Right lobe of liver (tissue), 6 donors: ENCODE measurements at regions not wholly inside any gene's neighbourhood (a gene's known extent, or its start where the extent isn't known, plus 50 kb on each side); places are given as distances from the start of the nearest gene placed in this dataset.
A peak's percentile ranks its signal among the peaks of the same experiment; 100 is the strongest.

Experiments
- ATAC-seq, 4 donors: fragments of 200-7000 bp; cut with Tn5 transposase; one replicate each; pipeline ENCODE4 v1.9.1; 2020; ENCODE audit warnings: mild to moderate bottlenecking in 4 of 4, moderate library complexity in 4 of 4
- DNase-seq, 3 donors: peaks; one replicate each; pipeline ENCODE4 v3.0.0-alpha.2; 2020
- H3K27ac ChIP-seq, 3 donors: fragments of 200-600 bp; one replicate each; pipeline ENCODE4 v1.8.0; 2022
- H3K27me3 ChIP-seq, 2 donors: fragments of 200-600 bp; one replicate each; pipeline ENCODE4 v1.8.0; 2022
- H3K36me3 ChIP-seq, 4 donors: fragments of 200-600 bp; sonication (generic) in 1 of 4; one replicate each; pipeline versions ENCODE4 v1.5.1 to v1.8.0; 2017 to 2022; ENCODE audit warnings: control low read depth in 1 of 4
- H3K4me1 ChIP-seq, 4 donors: fragments of 200-600 bp; sonication (generic) in 1 of 4; one replicate each; pipeline versions ENCODE4 v1.5.1 to v1.8.0; 2017 to 2022; ENCODE audit warnings: control low read depth in 1 of 4
- H3K4me3 ChIP-seq, 3 donors: fragments of 200-600 bp; one replicate each; pipeline ENCODE4 v1.8.0; 2022
- H3K9me3 ChIP-seq, 4 donors: fragments of 200-600 bp; sonication (generic) in 1 of 4; one replicate each; pipeline versions ENCODE4 v1.5.1 to v1.8.0; 2017 to 2022; ENCODE audit warnings: control low read depth in 1 of 4
- CTCF ChIP-seq, 4 donors: fragments of 200-600 bp in 3 of 4; fragments of 450-650 bp in 1 of 4; IDR thresholded peaks; one replicate each; pipeline versions ENCODE4 v1.5.1 to v1.8.0; 2016 to 2022; ENCODE audit warnings: antibody characterized with exemption in 4 of 4, mild to moderate bottlenecking in 2 of 4
- POLR2A ChIP-seq: fragments of 450-650 bp; IDR thresholded peaks from one replicate; pipeline ENCODE4 v1.6.1; 2017; ENCODE audit warnings: antibody characterized with exemption, mild to moderate bottlenecking
- WGBS: methylation state at CpG from one replicate; pipeline ENCODE4 v1.1.6; 2018; ENCODE audit warnings: low coverage, low lambda C conversion rate; ENCODE audit not compliant: insufficient coverage; ENCODE audit errors: missing lambda C conversion rate; 5-methylcytosine and 5-hydroxymethylcytosine counted together
- intact Hi-C, 2 donors: fragments of 100-400 bp; cut with DNase I; formaldehyde crosslinking; loops; one replicate each; pipeline versions ENCODE4 v1.11.2 to v1.14.1; 2022
- donor health status: DM: no; HTN: yes; CAD: no.
- donor health status: DM: no; HTN: no; CAD: no.
- donor health status: DM: no; HTN: no; CAD: no.
- donor health status: DM: no; HTN: yes; CAD: no.
- donor health status: DM: no; HTN: yes; CAD: no.

DNA sequence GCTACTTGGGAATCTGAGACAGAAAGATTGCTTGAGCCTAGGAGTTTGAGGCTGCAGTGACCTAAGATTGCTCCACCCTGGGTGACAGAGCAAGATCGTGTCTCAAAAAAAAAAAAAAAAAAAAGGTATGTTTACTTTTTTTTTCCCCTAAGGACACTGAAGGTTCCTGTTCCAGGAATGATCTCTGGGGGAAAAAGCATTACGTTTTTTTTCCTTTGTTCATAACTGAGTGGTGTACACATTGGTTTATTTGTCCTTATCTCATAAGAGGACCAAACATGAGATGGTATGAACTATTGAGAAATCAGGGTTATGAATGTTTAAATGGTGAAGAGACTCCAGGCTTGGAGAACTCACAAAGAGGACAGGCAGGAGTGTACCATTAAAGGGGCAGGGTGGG is 120.4 kb upstream of the IL1RAPL2 start:
- no peak for DNase-seq
- no peak overlapping the region for H3K27ac ChIP-seq
- intact Hi-C loops, result no loop called here
- no peak for ATAC-seq
- peaks cover 0 to 4% of the 10 kb centered on the region in 2 donors for H3K27me3 ChIP-seq
- TF ChIP-seq CTCF (IDR thresholded peaks at IDR 0.05) (no peak), POLR2A (no peak)
- H3K36me3 ChIP-seq, result no peaks in the 10 kb centered on the region
- no peaks in the 10 kb centered on the region for H3K9me3 ChIP-seq
- no peak overlapping the region for H3K4me3 ChIP-seq
- H3K4me1 ChIP-seq, result no peaks in the 10 kb centered on the region
- WGBS, result 40% methylated on average over 2 of the region's 2 CpGs

DNA sequence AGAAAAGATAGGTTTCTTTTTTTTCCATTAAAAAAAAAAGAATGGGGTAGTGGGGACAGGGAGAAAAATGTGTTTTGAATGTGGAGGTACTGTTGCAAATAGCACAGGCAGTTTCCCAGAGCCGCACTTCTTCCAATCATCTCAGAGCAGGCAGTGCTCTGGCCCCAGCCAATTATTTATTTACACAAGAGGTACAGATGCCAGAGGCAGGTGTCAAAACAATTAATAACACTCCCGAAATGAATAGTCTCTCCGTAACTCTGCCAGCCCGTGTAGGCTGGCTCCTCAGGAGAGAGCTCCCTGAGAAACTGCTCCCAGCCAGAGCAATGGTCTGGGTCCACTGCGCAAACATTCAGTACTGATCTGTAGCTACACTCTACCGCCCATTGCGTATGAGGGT is 130.8 kb upstream of the IL1RAPL2 start:
- H3K4me3 ChIP-seq, result no peak overlapping the region
- TF ChIP-seq POLR2A (no peak), CTCF (IDR thresholded peaks at IDR 0.05) (no peak)
- no peak overlapping the region for H3K27ac ChIP-seq
- 66% methylated on average over 4 of the region's 7 CpGs for WGBS
- ATAC-seq, result no peak
- H3K4me1 ChIP-seq, result no peaks in the 10 kb centered on the region
- no peak for DNase-seq
- peaks cover 0 to 10% of the 10 kb centered on the region in 2 donors for H3K27me3 ChIP-seq
- H3K36me3 ChIP-seq, result no peaks in the 10 kb centered on the region
- intact Hi-C loops, result no loop called here
- no peaks in the 10 kb centered on the region for H3K9me3 ChIP-seq

DNA sequence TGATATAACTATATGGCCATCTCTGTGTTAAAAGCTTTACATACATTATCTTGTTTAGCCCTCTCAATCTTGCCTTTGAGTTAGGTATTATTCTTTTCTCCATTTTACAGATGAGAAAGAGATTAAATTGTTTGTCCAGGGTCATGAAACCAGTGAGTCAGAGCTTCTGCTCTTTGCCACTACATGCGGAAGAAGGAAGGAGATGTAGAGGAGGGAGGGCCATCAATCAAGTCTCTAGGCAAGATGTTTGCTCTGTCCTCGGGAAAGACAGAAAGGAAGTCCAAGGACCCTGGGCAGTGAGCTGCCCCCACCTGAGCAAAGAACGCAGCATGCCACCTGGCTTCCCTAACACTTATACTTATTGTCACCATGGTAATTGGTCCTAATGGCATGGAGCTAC is 133.7 kb upstream of the IL1RAPL2 start:
- Histone ChIP-seq H3K4me3 (no peak overlapping the region), H3K27ac (no peak overlapping the region), H3K27me3 (peaks cover 0 to 10% of the 10 kb centered on the region in 2 donors), H3K36me3 (no peaks in the 10 kb centered on the region), H3K4me1 (no peaks in the 10 kb centered on the region), H3K9me3 (no peaks in the 10 kb centered on the region)
- WGBS, result 13% methylated on average over 2 of the region's 3 CpGs
- intact Hi-C loops, result no loop called here
- ATAC-seq (no peak), DNase-seq (no peak)
- TF ChIP-seq POLR2A (no peak), CTCF (IDR thresholded peaks at IDR 0.05) (no peak)

- no peaks in the 10 kb centered on the region for H3K9me3 ChIP-seq
- no peak overlapping the region for H3K27ac ChIP-seq
- TF ChIP-seq POLR2A (no peak), CTCF (IDR thresholded peaks at IDR 0.05) (no peak)
- intact Hi-C loops, result no loop called here
- H3K36me3 ChIP-seq, result no peaks in the 10 kb centered on the region
- DNase-seq, result no peak
- H3K4me3 ChIP-seq, result no peak overlapping the region
- WGBS, result 42% methylated on average over 1 of the region's 1 CpG
- no peaks in the 10 kb centered on the region for H3K4me1 ChIP-seq
- H3K27me3 ChIP-seq, result peaks cover 0 to 10% of the 10 kb centered on the region in 2 donors
- peak in 1 of 4 donors; percentile 62 for ATAC-seq
Observed at GRCh38 chrX:104430742-104431119, 135.3 kb upstream of the IL1RAPL2 start.
